IMR-90 (cell line): ENCODE measurements at regions not wholly inside any gene's neighbourhood (a gene's known extent, or its start where the extent isn't known, plus 50 kb on each side); places are given as distances from the start of the nearest gene placed in this dataset.

Source experiments
- ATAC-seq: fragments of 200-7000 bp; cut with Tn5 transposase; 2 replicates; pipeline ENCODE4 v1.9.1; 2020; ENCODE audit warnings: low read depth, mild to moderate bottlenecking, moderate library complexity
- BruUV-seq: library from RNA; stranded (reverse); fragments of 400-500 nt; replicated peaks from 2 replicates; lab custom pipeline; 2021; lab: Mats Ljungman, UMichigan
- CTCF ChIA-PET: fragments of 300-600 bp; formaldehyde crosslinking; extraction: SDS; loops from one replicate; lab custom pipeline; 2021; ENCODE audit warnings: antibody characterized with exemption; lab: Yijun Ruan, JAX
- POLR2A ChIA-PET: fragments of 300-600 bp; sonication (Branson Sonifier 250); formaldehyde crosslinking; loops from one replicate; lab custom pipeline; 2022; ENCODE audit warnings: antibody characterized with exemption; ENCODE audit not compliant: unreplicated experiment; lab: Charles Lee
- DNase-seq: peaks from one replicate; pipeline ENCODE4 v3.0.0; 2013
- H2AFZ ChIP-seq: replicated peaks from 2 replicates; pipeline ENCODE3; 2013; ENCODE audit warnings: low read length, mild to moderate bottlenecking; ENCODE audit not compliant: poor library complexity
- H2AK5ac ChIP-seq: 2 replicates; pipeline ENCODE4 v1.6.1; 2013; ENCODE audit warnings: low read depth, low read length, inconsistent platforms
- H2AK9ac ChIP-seq: replicated peaks from 2 replicates; pipeline ENCODE3; 2013; ENCODE audit warnings: mild to moderate bottlenecking, low read depth, low read length, moderate library complexity; ENCODE audit not compliant: poor library complexity
- H2BK120ac ChIP-seq: 2 replicates; pipeline ENCODE4 v1.6.1; 2013; ENCODE audit warnings: low read depth, low read length, inconsistent platforms
- H2BK15ac ChIP-seq: 3 replicates; pipeline ENCODE4 v1.6.1; 2013; ENCODE audit warnings: low read depth, low read length, inconsistent platforms
- H2BK20ac ChIP-seq: 2 replicates; pipeline ENCODE4 v1.6.1; 2013; ENCODE audit warnings: low read depth, mild to moderate bottlenecking, inconsistent platforms, low read length, moderate library complexity
- H2BK5ac ChIP-seq: 2 replicates; pipeline ENCODE4 v1.6.1; 2013; ENCODE audit warnings: mild to moderate bottlenecking, low read depth, low read length, inconsistent platforms; ENCODE audit not compliant: poor library complexity, severe bottlenecking
- H3K14ac ChIP-seq: replicated peaks from 2 replicates; pipeline ENCODE4 v1.6.1; 2013; ENCODE audit warnings: low read depth, low read length, inconsistent platforms
- H3K18ac ChIP-seq: 2 replicates; pipeline ENCODE4 v1.6.1; 2013; ENCODE audit warnings: low read depth, low read length, control low read depth
- H3K23ac ChIP-seq: 2 replicates; pipeline ENCODE4 v1.6.1; 2013; ENCODE audit warnings: low read depth, low read length, inconsistent platforms
- H3K27ac ChIP-seq: 2 replicates; pipeline ENCODE4 v1.5.1; 2013; ENCODE audit warnings: mild to moderate bottlenecking, control low read depth, low read length; ENCODE audit not compliant: insufficient read depth
- H3K27me3 ChIP-seq: 2 replicates; pipeline ENCODE4 v1.6.1; 2013; ENCODE audit warnings: low read length; ENCODE audit not compliant: control insufficient read depth, insufficient read depth
- H3K36me3 ChIP-seq: 2 replicates; pipeline ENCODE4 v1.6.1; 2013; ENCODE audit warnings: low read length, mixed read lengths; ENCODE audit not compliant: control insufficient read depth, insufficient read depth
- H3K4ac ChIP-seq: 2 replicates; pipeline ENCODE4 v1.6.1; 2013; ENCODE audit warnings: low read depth, low read length, inconsistent platforms
- H3K4me1 ChIP-seq: 2 replicates; pipeline ENCODE4 v1.6.1; 2013; ENCODE audit warnings: low read length, mixed read lengths; ENCODE audit not compliant: control insufficient read depth, insufficient read depth
- H3K4me2 ChIP-seq: 2 replicates; pipeline ENCODE4 v1.6.1; 2013; ENCODE audit warnings: low read depth, mild to moderate bottlenecking, control low read depth, low read length, moderate library complexity
- H3K4me3 ChIP-seq: 2 replicates; pipeline ENCODE4 v1.5.1; 2013; ENCODE audit warnings: low read depth, mild to moderate bottlenecking, control low read depth, low read length, moderate library complexity; ENCODE audit not compliant: insufficient read depth
- H3K56ac ChIP-seq: 2 replicates; pipeline ENCODE4 v1.6.1; 2013; ENCODE audit warnings: low read length, inconsistent platforms; ENCODE audit not compliant: insufficient read depth; ENCODE audit errors: extremely low read depth
- H3K79me1 ChIP-seq, 2 experiments: 2 replicates each; pipeline ENCODE4 v1.6.1; 2013; ENCODE audit warnings: low read length in 2 of 2, inconsistent platforms in 1 of 2, low read depth in 1 of 2
- H3K9ac ChIP-seq: 2 replicates; pipeline ENCODE4 v1.6.1; 2013; ENCODE audit warnings: low read depth, low read length, control low read depth
- H3K9me1 ChIP-seq: 2 replicates; pipeline ENCODE4 v1.6.1; 2013; ENCODE audit warnings: low read length, inconsistent platforms; ENCODE audit not compliant: insufficient read depth
- H3K9me3 ChIP-seq: 2 replicates; pipeline ENCODE4 v1.6.1; 2013; ENCODE audit warnings: low read length; ENCODE audit not compliant: control insufficient read depth, insufficient read depth
- H4K20me1 ChIP-seq: 2 replicates; pipeline ENCODE4 v1.6.1; 2013; ENCODE audit warnings: low read length, inconsistent platforms; ENCODE audit not compliant: insufficient read depth
- H4K5ac ChIP-seq: 2 replicates; pipeline ENCODE4 v1.6.1; 2013; ENCODE audit warnings: mild to moderate bottlenecking, low read depth, low read length, control low read depth
- H4K8ac ChIP-seq, 2 experiments: 2 replicates each; pipeline ENCODE4 v1.6.1; 2013; ENCODE audit warnings: low read depth in 2 of 2, low read length in 2 of 2, control low read depth in 1 of 2, inconsistent platforms in 1 of 2
- H4K91ac ChIP-seq: 2 replicates; pipeline ENCODE4 v1.6.1; 2013; ENCODE audit warnings: low read depth, low read length, inconsistent platforms; ENCODE audit not compliant: insufficient read depth
- BHLHE40 ChIP-seq: fragments of 150-350 bp; IDR thresholded peaks from 2 replicates; pipeline ENCODE4 v1.6.1; 2016; ENCODE audit warnings: mild to moderate bottlenecking, low read depth, low read length
- CEBPB ChIP-seq: IDR thresholded peaks from 2 replicates; pipeline ENCODE4 v1.6.1; 2012; ENCODE audit warnings: low read depth, low read length, improper control_type of control experiment
- CHD1 ChIP-seq: IDR thresholded peaks from 2 replicates; pipeline ENCODE4 v1.6.1; 2012; ENCODE audit warnings: low read depth, low read length, improper control_type of control experiment
- FOS ChIP-seq: fragments of 150-350 bp; IDR thresholded peaks from 2 replicates; pipeline ENCODE4 v1.6.1; 2016; ENCODE audit warnings: low read depth, low read length
- MAFK ChIP-seq: IDR thresholded peaks from 2 replicates; pipeline ENCODE4 v1.6.1; 2012; ENCODE audit warnings: low read depth, low read length, improper control_type of control experiment
- MAZ ChIP-seq: IDR thresholded peaks from 2 replicates; pipeline ENCODE4 v1.6.1; 2012; ENCODE audit warnings: low read depth, mild to moderate bottlenecking, low read length, improper control_type of control experiment, moderate library complexity, borderline replicate concordance
- MXI1 ChIP-seq: IDR thresholded peaks from 2 replicates; pipeline ENCODE4 v1.6.1; 2012; ENCODE audit warnings: low read depth, mild to moderate bottlenecking, low read length, moderate library complexity, borderline replicate concordance
- NFE2L2 ChIP-seq: fragments of 150-350 bp; IDR thresholded peaks from 2 replicates; pipeline ENCODE4 v1.6.1; 2016; ENCODE audit warnings: low read depth, mild to moderate bottlenecking, low read length
- RAD21 ChIP-seq: IDR thresholded peaks from 2 replicates; pipeline ENCODE4 v1.6.1; 2012; ENCODE audit warnings: low read length, improper control_type of control experiment
- RCOR1 ChIP-seq: IDR thresholded peaks from 2 replicates; pipeline ENCODE4 v1.6.1; 2012; ENCODE audit warnings: mild to moderate bottlenecking, low read length, improper control_type of control experiment; ENCODE audit not compliant: insufficient replicate concordance
- SMC3 ChIP-seq: fragments of 150-350 bp; IDR thresholded peaks from 2 replicates; pipeline ENCODE4 v1.6.1; 2016; ENCODE audit warnings: low read depth, mild to moderate bottlenecking, antibody characterized with exemption, low read length, moderate library complexity
- WGBS, 2 experiments: methylation state at CpG; one replicate each; pipeline versions ENCODE4 v1.1.5 to v1.1.7; 2013; ENCODE audit warnings: missing lambda C conversion rate in 2 of 2; ENCODE audit not compliant: insufficient read length in 1 of 2; ENCODE audit errors: extremely low coverage in 2 of 2; 5-methylcytosine and 5-hydroxymethylcytosine counted together
- dilution Hi-C: fragments of 300-500 bp; cut with HindIII; formaldehyde crosslinking; loops from one replicate; pipeline ENCODE4 v1.14.3; 2018; ENCODE audit warnings: low sequenced_read_pairs; ENCODE audit not compliant: unreplicated experiment
- in situ Hi-C: fragments of 300-500 bp; cut with MboI; formaldehyde crosslinking; loops from 3 replicates; pipeline ENCODE4 v1.14.3; 2019; ENCODE audit warnings: low sequenced_read_pairs, inconsistent platforms, mixed read lengths
- intact Hi-C: fragments of 100-400 bp; cut with micrococcal nuclease; formaldehyde crosslinking; loops from 2 replicates; pipeline ENCODE4 v1.10.0; 2022
- TF ChIP-seq, protein P1 (sequence below): fragments of 150-350 bp; IDR thresholded peaks from 2 replicates; pipeline ENCODE4 v1.6.1; 2016; ENCODE audit warnings: low read depth, mild to moderate bottlenecking, low read length, moderate library complexity, borderline replicate concordance
- TF ChIP-seq, protein P2 (sequence below): conservative IDR thresholded peaks from 2 replicates; pipeline ENCODE4 v1.5.1; 2012; ENCODE audit warnings: mild to moderate bottlenecking, low read depth, low read length, improper control_type of control experiment

DNA sequence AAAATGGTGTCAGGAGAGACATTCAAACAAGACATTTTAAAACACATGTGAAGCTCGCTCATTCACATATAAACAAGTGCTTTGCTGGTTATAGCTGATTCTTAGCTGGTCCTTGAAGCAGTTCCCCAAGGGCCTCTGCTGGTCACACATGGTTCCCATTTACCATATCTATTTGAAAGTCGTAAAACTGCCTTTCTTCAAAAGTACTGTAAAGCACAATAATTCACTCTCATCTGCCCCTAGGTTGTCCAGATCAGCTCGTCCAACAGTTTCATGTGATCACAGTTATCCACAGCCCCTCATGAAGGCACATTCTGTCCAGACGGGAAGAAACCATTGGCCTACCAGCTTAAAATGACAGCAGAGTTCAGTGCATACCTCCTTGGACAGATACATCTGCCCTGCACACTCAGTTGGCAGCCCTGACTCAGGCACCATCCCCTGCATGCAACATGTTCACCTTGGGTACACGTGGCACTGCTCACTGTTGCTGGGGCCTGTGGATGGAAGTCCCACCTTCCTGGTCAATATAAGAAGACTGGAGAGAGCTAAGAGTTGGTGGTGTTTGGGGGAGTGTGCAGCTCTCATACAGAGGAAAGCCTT, 108.0 kb upstream of the HAAO start:
- no peak overlapping the region for H3K4me2 ChIP-seq
- H3K4me1 ChIP-seq: peaks cover 10% of the 10 kb centered on the region
- CTCF ChIA-PET: no interaction called here

More for the DNA sequence above, 108.0 kb upstream of the HAAO start:
- H4K5ac ChIP-seq: no peak overlapping the region
- H4K91ac ChIP-seq: no peak overlapping the region
- no peaks in the 10 kb centered on the region for H3K36me3 ChIP-seq
- WGBS, 2 experiments: 78% methylated on average over 1 of the region's 5 CpGs; no CpG with 5 or more reads in 1 of the 2 experiments
- no peak overlapping the region for H2AK9ac ChIP-seq
- ATAC-seq (no peak), DNase-seq (no peak)
- no peaks in the 10 kb centered on the region for H3K27me3 ChIP-seq
- H3K79me1 ChIP-seq: no peaks in the 10 kb centered on the region
- no peaks in the 10 kb centered on the region for H4K20me1 ChIP-seq
- H3K9ac ChIP-seq: no peak overlapping the region
- H4K8ac ChIP-seq: no peak overlapping the region
- no peak overlapping the region for H3K23ac ChIP-seq
- dilution Hi-C loops (no loop called here), intact Hi-C loops (no loop called here), in situ Hi-C loops (no loop called here)
- H3K18ac ChIP-seq: no peak overlapping the region
- no peak overlapping the region for H2BK120ac ChIP-seq
- POLR2A ChIA-PET: no interaction called here
- no peak overlapping the region for H3K14ac ChIP-seq
- H2BK20ac ChIP-seq: no peak overlapping the region
- peak overlapping the region; percentile 73 for H2AFZ ChIP-seq
- H3K4ac ChIP-seq: no peak overlapping the region
- H2AK5ac ChIP-seq: no peak overlapping the region
- no peak overlapping the region for H3K56ac ChIP-seq
- no TSS peak for BruUV-seq
- no peak overlapping the region for H2BK5ac ChIP-seq
- H2BK15ac ChIP-seq: no peak overlapping the region
- TF ChIP-seq SMC3 (no peak), RAD21 (no peak), CEBPB (no peak), BHLHE40 (no peak), MAZ (no peak), MXI1 (no peak), NFE2L2 (no peak), CHD1 (no peak), RCOR1 (no peak), MAFK (no peak), FOS (no peak)
- TF ChIP-seq, protein P1, sequence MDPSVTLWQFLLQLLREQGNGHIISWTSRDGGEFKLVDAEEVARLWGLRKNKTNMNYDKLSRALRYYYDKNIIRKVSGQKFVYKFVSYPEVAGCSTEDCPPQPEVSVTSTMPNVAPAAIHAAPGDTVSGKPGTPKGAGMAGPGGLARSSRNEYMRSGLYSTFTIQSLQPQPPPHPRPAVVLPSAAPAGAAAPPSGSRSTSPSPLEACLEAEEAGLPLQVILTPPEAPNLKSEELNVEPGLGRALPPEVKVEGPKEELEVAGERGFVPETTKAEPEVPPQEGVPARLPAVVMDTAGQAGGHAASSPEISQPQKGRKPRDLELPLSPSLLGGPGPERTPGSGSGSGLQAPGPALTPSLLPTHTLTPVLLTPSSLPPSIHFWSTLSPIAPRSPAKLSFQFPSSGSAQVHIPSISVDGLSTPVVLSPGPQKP: no peak
- TF ChIP-seq, protein P2, sequence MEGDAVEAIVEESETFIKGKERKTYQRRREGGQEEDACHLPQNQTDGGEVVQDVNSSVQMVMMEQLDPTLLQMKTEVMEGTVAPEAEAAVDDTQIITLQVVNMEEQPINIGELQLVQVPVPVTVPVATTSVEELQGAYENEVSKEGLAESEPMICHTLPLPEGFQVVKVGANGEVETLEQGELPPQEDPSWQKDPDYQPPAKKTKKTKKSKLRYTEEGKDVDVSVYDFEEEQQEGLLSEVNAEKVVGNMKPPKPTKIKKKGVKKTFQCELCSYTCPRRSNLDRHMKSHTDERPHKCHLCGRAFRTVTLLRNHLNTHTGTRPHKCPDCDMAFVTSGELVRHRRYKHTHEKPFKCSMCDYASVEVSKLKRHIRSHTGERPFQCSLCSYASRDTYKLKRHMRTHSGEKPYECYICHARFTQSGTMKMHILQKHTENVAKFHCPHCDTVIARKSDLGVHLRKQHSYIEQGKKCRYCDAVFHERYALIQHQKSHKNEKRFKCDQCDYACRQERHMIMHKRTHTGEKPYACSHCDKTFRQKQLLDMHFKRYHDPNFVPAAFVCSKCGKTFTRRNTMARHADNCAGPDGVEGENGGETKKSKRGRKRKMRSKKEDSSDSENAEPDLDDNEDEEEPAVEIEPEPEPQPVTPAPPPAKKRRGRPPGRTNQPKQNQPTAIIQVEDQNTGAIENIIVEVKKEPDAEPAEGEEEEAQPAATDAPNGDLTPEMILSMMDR: no peak
- no peak overlapping the region for H3K27ac ChIP-seq
- H3K9me1 ChIP-seq: peaks cover 20% of the 10 kb centered on the region
- no peak overlapping the region for H3K4me3 ChIP-seq
- no peaks in the 10 kb centered on the region for H3K9me3 ChIP-seq
